ENCODE measurements at regions not wholly inside any gene's neighbourhood (a gene's known extent, or its start where the extent isn't known, plus 50 kb on each side); places are given as distances from the start of the nearest gene placed in this dataset.

- TF ChIP-seq FOXA2 (IDR thresholded peaks at IDR 0.05): no peak
- no peak for TF ChIP-seq FOXA1 (IDR thresholded peaks at IDR 0.05)
- TF ChIP-seq RAD21 (IDR thresholded peaks at IDR 0.05): no peak
- TF ChIP-seq EGR1 (IDR thresholded peaks at IDR 0.05; ENCODE audit: low read depth in 2 of 2): no peak
- TF ChIP-seq, protein P1, sequence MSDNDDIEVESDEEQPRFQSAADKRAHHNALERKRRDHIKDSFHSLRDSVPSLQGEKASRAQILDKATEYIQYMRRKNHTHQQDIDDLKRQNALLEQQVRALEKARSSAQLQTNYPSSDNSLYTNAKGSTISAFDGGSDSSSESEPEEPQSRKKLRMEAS (IDR thresholded peaks at IDR 0.05): no peak
- no peak for TF ChIP-seq REST (IDR thresholded peaks at IDR 0.05)
- no peak for TF ChIP-seq ZBTB33 (IDR thresholded peaks at IDR 0.05)
- TF ChIP-seq YY1 (IDR thresholded peaks at IDR 0.05): no peak
- no peak overlapping the region for H3K27ac ChIP-seq (ENCODE audit: low read depth in 1 of 2, low read length in 2 of 2)
Observed at GRCh38 chr2:7878786-7879482, 802.9 kb upstream of the ID2 start.

GRCh38 chr2:7879483-7879835 lies 802.4 kb upstream of the ID2 start:
- TF ChIP-seq SP1 (IDR thresholded peaks at IDR 0.05) (no peak), TAF1 (conservative IDR thresholded peaks at IDR 0.05) (no peak), RAD21 (IDR thresholded peaks at IDR 0.05) (no peak), FOXA1 (IDR thresholded peaks at IDR 0.05) (no peak), JUND (IDR thresholded peaks at IDR 0.05) (no peak), FOXA2 (IDR thresholded peaks at IDR 0.05) (no peak), ZBTB33 (IDR thresholded peaks at IDR 0.05) (no peak), HNF4G (IDR thresholded peaks at IDR 0.05) (no peak), YY1 (IDR thresholded peaks at IDR 0.05) (no peak), HNF4A (conservative IDR thresholded peaks at IDR 0.05) (no peak), GABPA (IDR thresholded peaks at IDR 0.05 in 1 of 2, conservative IDR thresholded peaks at IDR 0.05 in 1 of 2) (no peak), NR2F2 (IDR thresholded peaks at IDR 0.05) (no peak)
- TF ChIP-seq, protein P2, sequence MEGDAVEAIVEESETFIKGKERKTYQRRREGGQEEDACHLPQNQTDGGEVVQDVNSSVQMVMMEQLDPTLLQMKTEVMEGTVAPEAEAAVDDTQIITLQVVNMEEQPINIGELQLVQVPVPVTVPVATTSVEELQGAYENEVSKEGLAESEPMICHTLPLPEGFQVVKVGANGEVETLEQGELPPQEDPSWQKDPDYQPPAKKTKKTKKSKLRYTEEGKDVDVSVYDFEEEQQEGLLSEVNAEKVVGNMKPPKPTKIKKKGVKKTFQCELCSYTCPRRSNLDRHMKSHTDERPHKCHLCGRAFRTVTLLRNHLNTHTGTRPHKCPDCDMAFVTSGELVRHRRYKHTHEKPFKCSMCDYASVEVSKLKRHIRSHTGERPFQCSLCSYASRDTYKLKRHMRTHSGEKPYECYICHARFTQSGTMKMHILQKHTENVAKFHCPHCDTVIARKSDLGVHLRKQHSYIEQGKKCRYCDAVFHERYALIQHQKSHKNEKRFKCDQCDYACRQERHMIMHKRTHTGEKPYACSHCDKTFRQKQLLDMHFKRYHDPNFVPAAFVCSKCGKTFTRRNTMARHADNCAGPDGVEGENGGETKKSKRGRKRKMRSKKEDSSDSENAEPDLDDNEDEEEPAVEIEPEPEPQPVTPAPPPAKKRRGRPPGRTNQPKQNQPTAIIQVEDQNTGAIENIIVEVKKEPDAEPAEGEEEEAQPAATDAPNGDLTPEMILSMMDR (IDR thresholded peaks at IDR 0.05; ENCODE audit: low read depth, low read length, missing input control): no peak
- TF ChIP-seq, protein P3, sequence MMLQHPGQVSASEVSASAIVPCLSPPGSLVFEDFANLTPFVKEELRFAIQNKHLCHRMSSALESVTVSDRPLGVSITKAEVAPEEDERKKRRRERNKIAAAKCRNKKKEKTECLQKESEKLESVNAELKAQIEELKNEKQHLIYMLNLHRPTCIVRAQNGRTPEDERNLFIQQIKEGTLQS (IDR thresholded peaks at IDR 0.05): no peak
- no peaks in the 10 kb centered on the region for H3K4me1 ChIP-seq (ENCODE audit: control insufficient read depth in 4 of 4, insufficient read depth in 4 of 4, low read length in 3 of 4)
- no peak overlapping the region for H3K4me3 ChIP-seq (ENCODE audit: low read depth in 1 of 3, low read length in 3 of 3)
- H3K27ac ChIP-seq (ENCODE audit: low read depth in 1 of 2, low read length in 2 of 2): no peak overlapping the region
- 96% methylated on average over 1 of the region's 1 CpG for WGBS
- no peaks in the 10 kb centered on the region for H3K36me3 ChIP-seq (ENCODE audit: control insufficient read depth in 4 of 4, insufficient read depth in 3 of 4, low read depth in 1 of 4, low read length in 3 of 4)
- H3K27me3 ChIP-seq (ENCODE audit: control insufficient read depth in 4 of 4, insufficient read depth in 4 of 4, low read length in 3 of 4): no peaks in the 10 kb centered on the region
- no peak for DNase-seq (ENCODE audit: low spot score)
- no peaks in the 10 kb centered on the region for H3K9me3 ChIP-seq (ENCODE audit: control insufficient read depth in 4 of 4, low read length in 3 of 4)
- no peak overlapping the region for H3K9ac ChIP-seq (ENCODE audit: low read depth in 1 of 2, low read length in 2 of 2)

More at GRCh38 chr2:7878786-7879482, 802.9 kb upstream of the ID2 start:
- Histone ChIP-seq H3K36me3 (ENCODE audit: control insufficient read depth in 4 of 4, insufficient read depth in 3 of 4, low read depth in 1 of 4, low read length in 3 of 4) (no peaks in the 10 kb centered on the region), H3K4me3 (ENCODE audit: low read depth in 1 of 3, low read length in 3 of 3) (no peak overlapping the region), H3K9me3 (ENCODE audit: control insufficient read depth in 4 of 4, low read length in 3 of 4) (no peaks in the 10 kb centered on the region), H3K27me3 (ENCODE audit: control insufficient read depth in 4 of 4, insufficient read depth in 4 of 4, low read length in 3 of 4) (no peaks in the 10 kb centered on the region), H3K9ac (ENCODE audit: low read depth in 1 of 2, low read length in 2 of 2) (no peak overlapping the region), H3K4me1 (ENCODE audit: control insufficient read depth in 4 of 4, insufficient read depth in 4 of 4, low read length in 3 of 4) (no peaks in the 10 kb centered on the region)
- DNase-seq (ENCODE audit: low spot score): no peak
- WGBS: 75% methylated on average over 12 of the region's 12 CpGs
